SKM-1 (cell line): ENCODE measurements at regions not wholly inside any gene's neighbourhood (a gene's known extent, or its start where the extent isn't known, plus 50 kb on each side); places are given as distances from the start of the nearest gene placed in this dataset.

Source experiments
- DNase-seq: peaks from one replicate; lab custom pipeline; 2025; ENCODE audit not compliant: unreplicated experiment; lab: John Stamatoyannopoulos, UW

DNA sequence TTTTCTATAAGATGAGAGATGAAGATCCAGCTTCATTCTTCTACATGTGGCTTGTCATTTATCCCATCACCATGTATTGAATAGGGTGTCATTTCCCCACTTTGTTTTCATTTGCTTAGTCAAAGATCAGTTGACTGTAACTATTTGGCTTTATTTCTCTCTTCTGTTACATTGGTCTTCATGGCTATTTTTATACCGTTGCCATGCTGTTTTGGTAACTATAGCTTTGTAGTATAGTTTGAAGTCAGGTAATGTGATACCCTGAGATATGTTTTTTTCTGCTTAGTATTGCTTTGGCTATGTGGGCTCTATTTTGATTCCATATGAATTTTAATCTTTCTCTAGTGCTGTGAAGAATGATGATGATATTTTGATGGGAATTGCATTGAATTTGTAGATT is 514.3 kb downstream of the GBA3 start:
- DNase-seq = no peak

DNA sequence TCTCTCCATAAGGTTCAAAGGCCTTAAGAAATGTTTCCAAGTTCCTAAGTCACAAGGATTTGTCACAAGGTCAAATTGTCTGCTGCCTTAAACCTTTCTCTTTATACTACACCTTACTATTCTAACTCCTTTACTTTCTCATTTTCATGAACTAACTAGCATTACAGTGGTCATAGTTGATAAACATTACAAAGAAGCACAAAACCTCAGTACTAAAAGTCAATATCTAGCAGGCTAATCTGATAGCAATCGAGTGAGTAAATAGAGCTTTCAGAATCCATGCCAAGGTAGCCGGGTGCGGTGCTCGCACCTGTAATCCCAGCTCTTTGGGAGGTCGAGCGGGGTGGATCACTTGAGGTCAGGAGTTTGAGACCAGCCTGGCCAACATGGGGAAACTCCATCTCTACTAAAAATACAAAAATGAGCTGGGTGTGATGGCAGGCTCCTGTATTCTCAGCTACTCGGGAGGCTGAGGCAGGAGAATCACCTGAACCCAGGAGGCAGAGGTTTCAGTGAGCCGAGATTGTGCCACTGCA is 510.0 kb downstream of the GBA3 start:
- no peak for DNase-seq

DNA sequence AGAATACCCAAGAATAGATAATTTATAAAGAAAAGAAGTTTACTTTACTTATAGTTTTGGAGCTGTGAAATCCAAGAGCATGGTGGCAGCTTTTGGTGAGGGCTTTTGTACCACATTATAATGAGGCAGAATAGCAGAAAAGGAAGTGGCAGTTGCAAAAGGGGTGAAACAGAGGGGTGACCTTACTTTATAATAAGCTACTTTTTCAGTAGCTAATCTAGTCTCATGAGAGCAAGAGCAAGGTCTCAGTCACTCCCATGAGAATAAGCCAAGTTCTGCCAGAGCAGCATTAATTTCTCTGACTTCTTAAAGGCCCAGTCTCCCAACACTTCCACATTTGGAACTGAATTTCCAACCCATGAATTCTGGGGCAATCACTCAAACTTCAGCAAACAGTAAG is 502.0 kb downstream of the GBA3 start:
- DNase-seq = no peak

DNA sequence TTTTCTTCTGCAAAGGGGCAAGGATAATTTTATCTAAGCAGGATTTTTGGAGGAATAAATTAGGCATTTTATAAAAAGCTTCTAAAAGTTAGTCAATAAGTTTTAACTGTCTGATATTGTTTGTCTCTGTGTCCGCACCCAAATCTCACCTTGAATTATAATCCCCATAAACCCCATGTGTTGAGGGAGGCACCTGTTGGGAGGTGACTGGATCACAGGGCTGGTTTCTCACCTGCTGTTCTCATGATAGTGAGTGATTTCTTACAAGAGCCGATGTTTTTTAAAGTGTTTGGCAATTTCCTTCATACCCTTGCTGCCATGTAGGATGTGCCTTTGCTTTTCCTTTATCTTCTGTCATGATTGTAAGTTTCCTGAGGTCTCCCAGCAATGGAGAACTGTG is 481.4 kb downstream of the GBA3 start:
- no peak for DNase-seq

DNA sequence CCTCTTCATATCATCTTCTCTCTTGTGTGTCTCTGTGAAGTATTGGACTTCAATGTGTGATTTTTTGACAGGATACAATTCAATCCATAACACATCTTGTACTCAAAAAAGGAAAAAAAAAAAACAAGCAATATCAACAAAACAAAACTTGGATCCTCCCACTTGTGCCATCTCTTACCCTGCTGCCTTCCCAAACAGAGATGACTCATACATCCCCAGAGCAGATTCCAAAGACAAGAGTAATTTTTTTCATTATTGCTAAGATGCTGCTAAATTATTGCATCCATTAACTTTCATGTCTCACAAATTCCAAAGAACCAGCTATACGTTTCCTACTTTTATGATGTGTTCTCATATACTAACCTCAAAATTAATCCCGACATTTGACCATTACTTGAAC is 479.2 kb downstream of the GBA3 start:
- DNase-seq = no peak

DNA sequence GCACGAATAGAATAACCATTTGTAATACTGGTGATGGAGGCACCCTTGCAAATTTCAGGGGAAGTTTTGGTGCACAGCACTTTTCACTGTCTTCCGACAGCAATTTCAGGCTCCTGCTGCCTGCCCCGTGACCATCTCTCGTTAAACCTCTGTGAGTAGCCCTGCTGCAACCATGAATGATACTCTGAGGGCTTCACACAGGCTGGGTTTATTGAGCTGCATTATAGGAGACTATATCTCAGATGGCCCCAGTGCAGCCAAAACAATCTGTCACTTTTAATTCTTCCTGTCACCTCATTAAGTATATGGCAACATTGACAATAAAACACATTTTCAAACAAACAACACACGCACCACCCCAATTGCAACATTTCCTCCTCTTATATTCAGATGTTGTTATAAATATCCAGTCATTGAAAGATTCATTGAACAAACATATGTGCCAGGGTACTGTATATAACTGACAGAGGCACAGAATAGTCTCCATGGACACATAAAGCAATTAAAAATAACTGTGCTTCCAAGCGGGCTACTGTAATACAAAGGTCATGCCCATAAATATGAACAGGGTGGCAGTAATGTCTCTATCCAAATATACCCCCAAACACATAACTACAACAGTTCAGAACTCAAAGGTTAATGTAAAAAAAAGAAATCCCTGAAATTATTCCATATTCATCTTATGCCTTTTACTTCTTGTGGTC is 477.0 kb downstream of the GBA3 start:
- no peak for DNase-seq

DNA sequence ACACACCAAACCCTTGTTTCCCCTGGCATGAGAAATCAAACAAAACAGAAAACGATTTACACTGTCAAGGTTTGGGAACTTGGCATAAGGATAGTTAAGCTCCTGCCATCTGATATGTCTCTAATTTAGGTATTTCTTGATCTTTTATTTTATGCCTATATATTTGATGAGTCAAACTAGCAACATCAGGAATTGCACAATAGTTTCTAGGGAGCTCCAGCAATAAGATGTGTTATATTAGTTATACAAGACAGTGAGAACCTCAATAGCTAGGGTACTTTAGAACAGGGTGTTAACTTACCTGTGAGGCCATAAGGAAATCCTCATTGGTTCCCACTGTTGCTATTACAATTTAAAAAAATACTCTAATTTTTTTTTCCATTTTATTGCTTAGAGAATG is 474.2 kb downstream of the GBA3 start:
- no peak for DNase-seq

DNA sequence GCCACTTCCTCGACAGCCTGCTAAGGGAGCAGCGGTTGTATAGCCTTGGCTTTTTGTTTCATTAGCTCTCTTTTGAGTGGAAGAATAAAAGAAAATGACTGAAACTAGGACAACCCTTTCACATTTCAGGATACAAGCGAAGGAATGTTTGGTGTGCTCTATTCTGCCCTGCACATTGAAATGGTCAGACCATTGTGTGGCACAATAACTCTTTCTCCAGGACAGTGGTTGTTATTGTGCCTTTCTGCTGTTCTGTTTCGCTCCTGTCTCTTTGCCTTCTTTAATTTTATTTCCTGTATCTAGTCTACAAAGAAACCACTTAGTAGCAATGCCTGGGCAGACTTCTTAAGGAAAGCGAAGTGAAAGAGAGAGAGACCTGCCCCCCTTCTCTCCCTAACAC is 473.7 kb downstream of the GBA3 start:
- no peak for DNase-seq

DNA sequence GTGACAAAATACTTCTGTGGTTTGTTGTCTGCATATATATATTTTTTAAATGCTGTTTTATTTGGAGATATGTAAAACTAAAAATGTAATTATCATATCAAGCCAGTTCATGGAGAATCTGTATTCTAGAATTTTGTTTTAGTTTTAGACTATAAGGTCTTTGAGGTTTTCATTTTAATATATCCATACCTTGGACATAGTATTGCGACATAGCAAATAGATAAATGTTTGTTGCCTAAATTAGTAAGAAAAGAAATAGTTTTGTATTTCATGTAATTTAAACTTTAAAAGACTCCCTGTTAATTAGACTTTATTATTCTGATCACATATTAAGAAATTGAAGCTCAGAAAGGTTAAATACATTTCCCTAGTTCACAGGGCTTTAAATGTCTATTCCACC is 472.9 kb downstream of the GBA3 start:
- no peak for DNase-seq

DNA sequence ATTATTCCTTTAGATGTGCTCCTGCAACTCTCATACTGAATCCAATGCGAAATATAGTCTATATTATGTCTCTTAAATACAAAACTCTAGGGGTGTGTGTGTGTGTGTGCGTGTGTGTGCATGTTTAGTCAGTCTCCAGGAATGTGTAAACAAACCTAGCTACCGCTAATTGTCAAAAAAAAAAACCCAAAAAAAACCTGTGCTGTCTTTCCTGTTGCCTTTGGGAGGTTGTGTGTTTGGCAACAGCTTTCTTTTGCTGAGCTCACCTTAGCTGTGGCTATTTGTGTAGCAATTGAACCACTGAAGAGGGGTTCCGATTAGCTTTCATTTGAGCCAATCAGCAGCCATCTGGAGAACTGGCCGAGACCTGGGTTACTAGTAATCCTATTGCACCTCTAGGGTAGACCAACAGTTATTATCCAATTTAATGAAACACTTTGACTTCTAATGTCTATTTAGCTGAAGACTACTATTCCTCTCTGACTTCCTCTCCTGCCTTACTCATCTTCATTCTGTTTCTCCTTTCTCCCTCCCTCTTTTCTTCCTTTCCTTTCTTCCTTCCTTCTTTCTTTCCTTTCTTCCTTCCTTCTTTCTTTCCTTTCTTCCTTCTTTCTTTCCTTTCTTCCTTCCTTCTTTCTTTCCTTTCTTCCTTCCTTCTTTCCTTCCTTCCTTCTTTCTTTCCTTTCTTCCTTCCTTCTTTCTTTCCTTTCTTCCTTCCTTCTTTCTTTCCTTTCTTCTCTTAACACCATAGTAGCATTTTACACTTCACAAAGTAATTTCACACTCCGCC is 471.1 kb downstream of the GBA3 start:
- DNase-seq = no peak

DNA sequence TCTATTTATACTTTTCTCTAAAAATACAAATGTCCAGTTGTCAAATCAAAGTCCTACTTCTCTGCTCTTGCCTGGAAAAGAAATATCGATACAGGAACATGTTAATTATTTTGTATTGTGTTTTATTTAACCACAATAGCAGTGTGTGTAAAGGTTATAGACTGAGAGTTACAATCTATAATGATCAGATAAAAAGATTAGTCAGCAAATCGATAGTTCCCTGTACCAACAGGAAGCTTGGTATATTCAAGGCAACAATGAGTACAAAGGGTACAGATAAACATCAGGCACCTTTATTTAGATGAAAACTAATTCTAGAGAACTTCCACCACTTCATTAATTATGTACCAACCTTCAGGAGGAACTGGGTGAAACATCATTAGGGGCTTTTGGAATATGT is 469.5 kb downstream of the GBA3 start:
- no peak for DNase-seq

DNA sequence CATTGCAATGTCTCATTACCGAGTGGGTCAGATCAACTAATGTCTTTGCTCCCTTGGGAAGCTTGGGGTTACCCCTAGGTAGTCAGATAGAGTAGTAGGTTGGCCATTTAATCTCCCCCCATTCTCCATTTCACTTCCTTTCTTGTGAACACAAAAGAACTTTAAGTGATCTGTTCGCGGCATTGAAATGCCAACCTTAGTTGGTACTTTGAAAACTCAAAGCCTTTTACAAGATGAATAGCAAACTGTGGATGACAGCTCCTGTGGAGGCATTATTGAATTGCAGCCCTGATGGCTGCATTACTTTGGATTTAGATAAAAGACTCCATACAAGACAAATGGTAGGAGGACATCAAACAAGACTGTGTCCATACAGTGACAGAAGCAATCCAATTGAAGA is 469.1 kb downstream of the GBA3 start:
- DNase-seq = no peak

DNA sequence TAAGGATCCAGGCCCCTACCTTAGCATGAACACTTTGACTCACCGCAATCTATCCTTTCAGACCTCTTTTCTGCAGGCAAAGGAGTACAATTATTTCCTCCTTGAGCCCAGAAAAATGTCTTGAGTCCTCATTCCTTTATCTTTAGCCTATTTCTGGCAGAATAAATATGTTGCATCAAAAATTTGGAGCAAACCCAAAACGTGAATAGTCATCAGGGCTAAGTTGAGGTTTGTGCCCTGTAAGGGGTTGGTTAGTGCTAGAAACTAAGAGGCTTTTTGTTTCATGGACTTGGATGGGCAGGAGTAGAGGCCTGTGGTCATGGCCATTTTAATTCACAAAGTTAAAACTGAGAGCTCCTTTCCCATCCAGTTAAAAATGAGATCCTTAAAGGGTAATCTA is 460.3 kb downstream of the GBA3 start:
- no peak for DNase-seq

DNA sequence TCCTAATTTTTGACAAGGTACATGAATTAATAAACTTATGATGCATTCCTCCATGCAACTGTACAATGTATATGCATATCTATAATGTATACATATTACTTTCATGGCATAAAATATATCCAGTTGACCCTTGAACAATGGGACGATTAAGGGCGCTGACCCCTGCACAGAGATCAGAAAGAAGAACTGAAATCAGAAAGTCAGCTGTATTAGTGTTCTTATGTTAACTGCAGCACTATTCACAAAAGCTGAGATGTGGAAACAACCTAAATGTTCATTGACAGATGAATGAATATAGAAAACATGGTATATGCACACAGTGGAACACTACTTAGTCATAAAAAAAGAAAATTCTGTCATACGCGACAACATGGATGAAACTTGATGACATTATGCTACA is 457.1 kb downstream of the GBA3 start:
- DNase-seq = no peak

DNA sequence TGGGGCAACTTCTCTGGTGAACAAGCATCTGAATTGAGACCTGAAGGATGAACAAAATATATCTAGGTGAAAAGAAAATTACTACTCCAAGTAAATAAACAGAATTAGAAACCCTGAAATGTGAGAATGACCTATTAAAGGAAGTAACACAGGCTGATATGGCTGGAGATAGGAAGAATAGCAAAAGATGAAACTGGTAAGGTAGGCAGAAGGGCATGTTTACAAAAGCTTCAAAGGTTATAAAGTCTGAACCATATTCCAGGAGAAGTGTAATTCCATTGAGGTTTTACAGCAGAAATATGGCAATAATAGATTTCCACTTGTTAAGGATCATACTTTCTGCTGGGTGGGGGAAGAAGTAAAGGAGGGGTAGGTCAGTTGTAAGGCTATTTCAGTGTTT is 452.0 kb downstream of the GBA3 start:
- no peak for DNase-seq

DNA sequence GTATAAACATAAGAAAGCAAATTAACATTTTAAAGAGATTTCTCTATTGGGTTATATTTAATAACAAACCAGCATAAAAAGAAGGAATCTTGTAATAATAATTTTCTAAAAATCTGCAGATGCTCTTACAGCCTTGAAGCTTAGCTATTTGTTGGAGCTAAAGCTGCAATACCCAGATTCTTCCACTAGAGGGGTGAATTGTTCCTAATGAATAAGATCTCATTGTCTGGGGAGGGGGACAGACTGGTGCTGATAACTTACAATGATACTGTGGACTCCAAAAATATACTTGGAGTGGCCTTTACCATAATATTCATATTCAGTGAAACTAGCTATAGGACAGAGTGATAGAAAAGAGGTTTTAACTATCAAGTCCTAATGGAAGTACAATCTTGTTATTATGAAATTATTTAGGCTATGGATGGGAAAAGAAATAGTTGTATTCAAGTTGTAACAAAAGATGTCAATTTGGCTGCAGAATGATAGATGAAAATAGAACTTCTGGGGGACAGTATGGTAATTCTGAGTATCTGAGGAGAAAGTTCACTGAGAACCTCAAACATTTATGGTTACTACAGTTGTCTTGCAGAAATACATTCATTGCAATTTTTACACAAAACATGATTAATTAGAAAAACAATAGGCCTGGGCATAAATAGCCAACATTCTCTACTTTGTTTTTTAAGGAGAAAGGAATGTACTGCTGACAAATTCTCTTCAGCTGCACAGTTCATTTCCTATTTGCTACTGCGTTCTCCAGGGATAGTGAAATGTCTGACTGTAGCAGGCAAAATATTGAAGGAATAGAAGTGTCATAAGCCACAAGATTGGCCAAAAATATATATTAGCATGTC is 443.3 kb downstream of the GBA3 start:
- no peak for DNase-seq

DNA sequence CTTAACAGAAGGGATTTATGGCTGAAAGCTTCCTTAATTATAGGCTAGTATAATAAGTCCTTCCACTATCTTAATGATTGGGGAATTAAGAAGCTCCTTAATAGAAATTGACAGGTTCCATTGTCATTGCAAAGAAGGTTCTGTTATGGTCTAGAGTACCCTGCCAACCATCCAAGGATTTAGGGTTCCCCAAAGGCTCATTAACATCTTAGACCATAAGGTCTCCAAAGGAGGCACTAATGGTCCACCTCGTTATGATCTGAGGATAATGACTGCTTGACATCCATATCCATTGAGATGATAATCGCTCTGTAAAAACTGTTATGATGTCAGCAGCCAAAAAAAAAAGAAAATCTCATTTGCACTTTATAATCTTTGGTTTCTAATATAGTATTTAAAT is 441.6 kb downstream of the GBA3 start:
- DNase-seq = no peak

DNA sequence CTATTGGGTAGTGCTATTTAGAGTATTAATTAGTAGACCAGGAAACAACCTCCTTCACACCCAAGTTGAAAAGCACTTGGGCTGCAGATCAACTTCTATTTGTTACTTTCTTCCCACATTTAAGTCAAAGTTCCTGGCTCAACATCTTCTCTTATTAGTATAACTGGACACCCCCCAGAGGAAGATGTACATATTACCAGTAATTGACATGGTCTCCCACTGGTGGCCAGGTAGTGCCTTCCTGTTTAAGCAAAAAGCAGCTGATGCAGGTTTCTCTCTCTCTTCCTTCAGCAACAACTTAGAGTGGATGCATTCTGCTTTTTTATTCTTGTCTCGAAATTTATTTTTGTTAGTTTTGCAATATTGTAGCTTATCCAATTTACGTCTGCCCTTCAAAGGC is 438.1 kb downstream of the GBA3 start:
- DNase-seq = no peak

DNA sequence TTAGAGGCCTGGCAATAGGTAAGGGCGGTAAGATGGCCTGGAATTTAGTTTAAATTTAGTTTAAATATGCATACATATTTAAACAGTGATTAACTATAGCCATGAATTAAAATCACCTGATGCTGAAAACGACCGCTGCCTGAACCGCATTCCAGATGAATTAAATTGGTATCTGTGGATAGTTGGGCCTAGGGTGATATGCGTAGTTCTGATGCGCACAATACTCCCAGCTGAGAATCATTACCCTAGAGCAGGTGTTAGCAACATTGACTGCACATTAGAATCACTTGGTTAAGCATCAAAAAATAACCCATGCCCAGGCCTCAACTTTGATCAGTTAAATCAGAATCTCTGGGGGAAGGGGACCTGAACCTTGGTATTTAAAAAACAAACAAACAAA is 432.4 kb downstream of the GBA3 start:
- DNase-seq = no peak

DNA sequence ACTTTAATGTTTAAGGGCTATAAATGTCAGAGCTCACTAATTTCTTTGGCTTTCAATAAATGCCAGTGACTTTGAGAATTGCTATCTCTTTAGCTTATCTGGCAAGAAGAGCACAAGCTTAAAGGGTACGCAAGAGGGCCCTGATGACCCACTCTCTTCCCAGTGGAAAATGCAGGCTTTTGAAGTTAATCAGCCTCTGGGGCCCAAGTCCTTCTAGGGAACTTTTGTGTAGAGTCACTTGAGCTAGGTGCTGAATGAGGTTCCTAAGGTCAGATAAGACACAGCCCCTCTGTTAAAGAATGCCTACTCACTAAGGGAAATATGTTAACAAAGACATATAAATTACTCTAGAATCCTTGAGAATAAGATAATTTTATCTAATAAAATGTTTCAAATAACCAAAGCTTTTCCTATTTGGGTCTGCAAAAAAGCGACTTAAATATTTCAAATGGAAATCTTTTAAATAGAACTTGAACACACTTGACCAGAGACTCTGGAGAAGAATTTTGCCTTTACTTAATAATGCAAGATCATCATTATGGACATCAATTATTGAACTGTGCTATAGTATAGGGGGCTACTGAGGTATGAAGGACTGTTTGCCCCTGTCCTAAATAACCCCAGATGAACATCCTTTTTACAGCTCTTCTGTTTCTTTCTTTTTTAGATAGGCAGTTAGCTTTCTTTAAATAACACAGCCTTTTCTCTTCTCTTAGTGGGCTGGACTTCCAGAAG is 430.1 kb downstream of the GBA3 start:
- no peak for DNase-seq

DNA sequence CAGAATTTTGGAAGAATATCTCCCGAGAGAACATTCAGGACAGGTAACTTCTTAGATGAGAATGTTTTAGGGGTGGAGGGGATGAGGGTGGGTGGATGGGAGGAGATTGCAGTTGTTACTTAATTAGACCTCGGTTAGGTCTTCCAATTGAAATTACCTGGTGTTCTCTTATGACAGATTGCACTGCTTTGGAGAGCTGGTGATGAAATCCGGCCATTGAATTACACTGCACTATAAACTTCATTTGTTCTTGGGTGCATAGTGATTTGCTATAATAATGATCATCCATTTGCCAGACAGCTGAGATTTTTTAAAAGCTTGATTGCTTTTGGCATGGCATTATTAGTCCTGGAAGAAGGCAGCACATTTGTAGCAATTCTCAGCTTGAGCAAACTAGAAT is 427.6 kb downstream of the GBA3 start:
- DNase-seq = no peak
